Keratinocyte (primary cell): ENCODE measurements at regions not wholly inside any gene's neighbourhood (a gene's known extent, or its start where the extent isn't known, plus 50 kb on each side); places are given as distances from the start of the nearest gene placed in this dataset.

Experiments used
- DNase-seq: peaks from one replicate; pipeline ENCODE4 v3.0.0-alpha.2; 2011; ENCODE audit warnings: low read depth, missing footprints, low spot score
- FAIRE-seq: peaks from 2 replicates; lab custom pipeline; 2011; peaks lifted over from hg19 to GRCh38; lab: Jason Lieb, UNC
- H2AFZ ChIP-seq: 2 replicates; pipeline ENCODE4 v1.6.0; 2012; ENCODE audit warnings: low read length, control low read depth, inconsistent platforms; ENCODE audit not compliant: control insufficient read depth
- H3K27ac ChIP-seq: 2 replicates; pipeline ENCODE4 v1.5.1; 2011; ENCODE audit warnings: low read length; ENCODE audit not compliant: control insufficient read depth, insufficient read depth
- H3K27me3 ChIP-seq: 3 replicates; pipeline ENCODE4 v1.6.0; 2011; ENCODE audit warnings: low read length; ENCODE audit not compliant: control insufficient read depth, insufficient read depth; ENCODE audit errors: extremely low read depth
- H3K36me3 ChIP-seq, 2 experiments: 2 replicates in 1 of 2; 3 replicates in 1 of 2; pipeline ENCODE4 v1.5.1; 2011; ENCODE audit warnings: low read length in 2 of 2, mild to moderate bottlenecking in 1 of 2; ENCODE audit not compliant: control insufficient read depth in 2 of 2, insufficient read depth in 2 of 2; ENCODE audit errors: extremely low read depth in 1 of 2
- H3K4me1 ChIP-seq: 3 replicates; pipeline ENCODE4 v1.5.1; 2011; ENCODE audit warnings: low read length; ENCODE audit not compliant: control insufficient read depth, insufficient read depth; ENCODE audit errors: extremely low read depth
- H3K4me2 ChIP-seq: 3 replicates; pipeline ENCODE4 v1.6.0; 2011; ENCODE audit warnings: low read depth, low read length; ENCODE audit not compliant: control insufficient read depth, insufficient read depth; ENCODE audit errors: extremely low read depth
- H3K4me3 ChIP-seq, 3 experiments: fragments of 200-600 bp in 1 of 3; sonication (generic) in 1 of 3; 2 replicates in 2 of 3; 3 replicates in 1 of 3; pipeline ENCODE4 v1.5.1; 2011 to 2016; ENCODE audit warnings: low read length in 3 of 3, mild to moderate bottlenecking in 3 of 3, control low read depth in 2 of 3, inconsistent platforms in 1 of 3, low read depth in 1 of 3, mixed read lengths in 1 of 3, mixed run types in 1 of 3, moderate library complexity in 1 of 3; ENCODE audit not compliant: control insufficient read depth in 2 of 3, insufficient read depth in 2 of 3; ENCODE audit errors: extremely low read depth in 1 of 3
- H3K79me2 ChIP-seq: 2 replicates; pipeline ENCODE4 v1.6.0; 2012; ENCODE audit warnings: low read length; ENCODE audit not compliant: control insufficient read depth, insufficient read depth
- H3K9ac ChIP-seq: 3 replicates; pipeline ENCODE4 v1.6.0; 2011; ENCODE audit warnings: low read length; ENCODE audit not compliant: control insufficient read depth, insufficient read depth; ENCODE audit errors: extremely low read depth
- H3K9me1 ChIP-seq: 3 replicates; pipeline ENCODE4 v1.6.0; 2011; ENCODE audit warnings: low read length; ENCODE audit not compliant: control insufficient read depth, insufficient read depth; ENCODE audit errors: extremely low read depth
- H3K9me3 ChIP-seq: 2 replicates; pipeline ENCODE4 v1.5.1; 2012; ENCODE audit warnings: low read depth, low read length; ENCODE audit not compliant: control insufficient read depth
- H4K20me1 ChIP-seq: 3 replicates; pipeline ENCODE4 v1.6.0; 2011; ENCODE audit warnings: low read length; ENCODE audit not compliant: control insufficient read depth, insufficient read depth; ENCODE audit errors: extremely low read depth
- CTCF ChIP-seq, 3 experiments: IDR thresholded peaks in 1 of 3; conservative IDR thresholded peaks in 1 of 3; optimal IDR thresholded peaks in 1 of 3; 2 replicates in 2 of 3; 3 replicates in 1 of 3; pipeline versions ENCODE3 to v1.5.1; 2011; ENCODE audit warnings: low read length in 3 of 3, mild to moderate bottlenecking in 3 of 3, moderate library complexity in 2 of 3, control low read depth in 1 of 3, inconsistent platforms in 1 of 3; ENCODE audit not compliant: insufficient read depth in 2 of 3; ENCODE audit errors: extremely low read depth in 1 of 3
- EZH2 ChIP-seq: IDR thresholded peaks from one replicate; pipeline ENCODE4 v1.6.1; 2012; ENCODE audit warnings: inconsistent platforms, mild to moderate bottlenecking, low read length, moderate library complexity
- dilution Hi-C: fragments of 300-500 bp; cut with MboI; formaldehyde crosslinking; loops from one replicate; pipeline ENCODE4 v1.7.0; 2020; ENCODE audit warnings: low sequenced_read_pairs; ENCODE audit not compliant: extremely low pct_ligation_motif_present

GRCh38 chr2:118481299-118481698, 366.1 kb downstream of the EN1 start:
- Histone ChIP-seq H2AFZ (no peak overlapping the region), H3K9ac (no peak overlapping the region), H4K20me1 (no peaks in the 10 kb centered on the region), H3K36me3 (no peaks in the 10 kb centered on the region), H3K79me2 (no peaks in the 10 kb centered on the region), H3K4me1 (no peaks in the 10 kb centered on the region), H3K9me3 (no peaks in the 10 kb centered on the region), H3K4me3 (no peak overlapping the region), H3K9me1 (no peaks in the 10 kb centered on the region), H3K27me3 (no peaks in the 10 kb centered on the region), H3K4me2 (no peak overlapping the region), H3K27ac (no peak overlapping the region)
- dilution Hi-C loops = no loop called here
- TF ChIP-seq EZH2 (no peak), CTCF (optimal IDR thresholded peaks at IDR 0.05 in 1 of 3, IDR thresholded peaks at IDR 0.05 in 1 of 3, conservative IDR thresholded peaks at IDR 0.05 in 1 of 3; ENCODE audit: extremely low read depth in 1 of 3, insufficient read depth in 2 of 3, low read length in 3 of 3) (no peak)
- FAIRE-seq (no peak), DNase-seq (no peak)

GRCh38 chr2:118479020-118479419, 368.4 kb downstream of the EN1 start:
- no peak overlapping the region for H3K4me3 ChIP-seq
- no peaks in the 10 kb centered on the region for H4K20me1 ChIP-seq
- no peak for TF ChIP-seq CTCF (optimal IDR thresholded peaks at IDR 0.05 in 1 of 3, IDR thresholded peaks at IDR 0.05 in 1 of 3, conservative IDR thresholded peaks at IDR 0.05 in 1 of 3; ENCODE audit: extremely low read depth in 1 of 3, insufficient read depth in 2 of 3, low read length in 3 of 3)
- no peak for TF ChIP-seq EZH2
- no peaks in the 10 kb centered on the region for H3K36me3 ChIP-seq
- H3K9me1 ChIP-seq = no peaks in the 10 kb centered on the region
- H3K4me2 ChIP-seq = no peak overlapping the region
- DNase-seq (no peak), FAIRE-seq (no peak)
- no peak overlapping the region for H3K9ac ChIP-seq
- H3K27ac ChIP-seq = no peak overlapping the region
- dilution Hi-C loops = no loop called here
- no peaks in the 10 kb centered on the region for H3K4me1 ChIP-seq
- H3K27me3 ChIP-seq = no peaks in the 10 kb centered on the region
- H3K79me2 ChIP-seq = no peaks in the 10 kb centered on the region
- H3K9me3 ChIP-seq = no peaks in the 10 kb centered on the region
- no peak overlapping the region for H2AFZ ChIP-seq
